ENCODE measurements at regions not wholly inside any gene's neighbourhood (a gene's known extent, or its start where the extent isn't known, plus 50 kb on each side); places are given as distances from the start of the nearest gene placed in this dataset.
"Not testable (repeated sequence)": the region's sequence is repeated elsewhere in the genome, so short reads cannot be mapped to it uniquely, and the experiment has no call there.

- DNase-seq (ENCODE audit: low read depth), result no peak
- no peak overlapping the region for H3K4me3 ChIP-seq (ENCODE audit: low read depth, low read length)
- no peak for TF ChIP-seq CTCF (IDR thresholded peaks at IDR 0.05; ENCODE audit: insufficient read depth, low read depth, low read length)
Observed at GRCh38 chr6:147961481-147962141, 381.0 kb upstream of the SASH1 start.

DNA sequence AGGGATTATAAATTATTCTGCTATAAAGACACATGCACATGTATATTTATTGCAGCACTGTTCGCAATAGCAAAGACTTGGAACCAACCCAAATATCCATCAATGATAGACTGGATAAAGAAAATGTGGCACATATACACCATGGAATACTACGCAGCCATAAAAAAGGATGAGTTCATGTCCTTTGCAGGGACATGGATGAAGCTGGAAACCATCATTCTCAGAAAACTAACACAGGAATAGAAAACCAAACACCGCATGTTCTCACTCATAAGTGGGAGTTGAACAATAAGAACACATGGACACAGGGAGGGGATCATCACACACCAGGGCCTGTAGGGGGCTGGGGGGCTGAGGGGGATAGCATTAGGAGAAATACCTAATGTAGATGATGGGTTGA lies 377.2 kb upstream of the SASH1 start:
- H3K4me3 ChIP-seq (ENCODE audit: low read depth, low read length); DNase-seq (ENCODE audit: low read depth): not testable (repeated sequence)

GRCh38 chr6:147970970-147971369 lies 371.7 kb upstream of the SASH1 start:
- no peak overlapping the region for H3K4me3 ChIP-seq (ENCODE audit: low read depth, low read length)
- DNase-seq (ENCODE audit: low read depth), result peak; percentile 23
- peak; percentile 43 for TF ChIP-seq CTCF (IDR thresholded peaks at IDR 0.05; ENCODE audit: insufficient read depth, low read depth, low read length)

GRCh38 chr6:147972448-147972847 lies 370.2 kb upstream of the SASH1 start:
- H3K4me3 ChIP-seq (ENCODE audit: low read depth, low read length), result no peak overlapping the region
- TF ChIP-seq CTCF (IDR thresholded peaks at IDR 0.05; ENCODE audit: insufficient read depth, low read depth, low read length), result no peak
- DNase-seq (ENCODE audit: low read depth), result no peak

- H3K4me3 ChIP-seq (ENCODE audit: low read depth, low read length), result no peak overlapping the region
- no peak for TF ChIP-seq CTCF (IDR thresholded peaks at IDR 0.05; ENCODE audit: insufficient read depth, low read depth, low read length)
- no peak for DNase-seq (ENCODE audit: low read depth)
Observed at GRCh38 chr6:147973806-147974205, 368.8 kb upstream of the SASH1 start.

GRCh38 chr6:147974376-147974775 lies 368.3 kb upstream of the SASH1 start:
- TF ChIP-seq CTCF (IDR thresholded peaks at IDR 0.05; ENCODE audit: insufficient read depth, low read depth, low read length), result no peak
- no peak overlapping the region for H3K4me3 ChIP-seq (ENCODE audit: low read depth, low read length)
- peak; percentile 8 for DNase-seq (ENCODE audit: low read depth)

GRCh38 chr6:147977851-147978465 lies 364.7 kb upstream of the SASH1 start:
- no peak for DNase-seq (ENCODE audit: low read depth)
- TF ChIP-seq CTCF (IDR thresholded peaks at IDR 0.05; ENCODE audit: insufficient read depth, low read depth, low read length), result no peak
- H3K4me3 ChIP-seq (ENCODE audit: low read depth, low read length), result no peak overlapping the region
